Right lung (tissue), 2 donors: ENCODE measurements at regions not wholly inside any gene's neighbourhood (a gene's known extent, or its start where the extent isn't known, plus 50 kb on each side); places are given as distances from the start of the nearest gene placed in this dataset.

ENCODE experiments used
- DNase-seq, 2 donors: peaks; one replicate each; pipeline ENCODE4 v3.0.0-alpha.2; 2013

DNA sequence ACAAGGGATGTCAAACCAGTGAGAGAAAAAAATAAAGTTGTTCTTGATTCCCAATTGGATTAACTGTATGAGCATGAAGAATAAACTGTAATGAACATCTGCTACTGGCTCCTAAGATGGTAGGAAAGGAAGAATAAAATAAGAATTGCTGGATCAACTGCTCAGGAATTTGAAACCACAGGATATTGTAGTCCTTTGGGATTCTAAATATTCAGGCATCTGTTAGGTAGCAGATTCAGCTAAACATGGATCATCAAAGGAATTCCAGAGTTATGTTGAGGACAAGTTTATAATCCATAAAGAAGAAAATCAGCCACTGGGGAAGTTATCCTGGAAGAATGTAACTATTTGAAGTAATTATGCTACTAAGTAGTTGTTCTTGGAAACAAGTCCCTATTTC is 65.8 kb downstream of the ISL1 start:
- DNase-seq = no peak

GRCh38 chr5:51452562-51452961 is 69.3 kb downstream of the ISL1 start:
- DNase-seq = no peak

DNA sequence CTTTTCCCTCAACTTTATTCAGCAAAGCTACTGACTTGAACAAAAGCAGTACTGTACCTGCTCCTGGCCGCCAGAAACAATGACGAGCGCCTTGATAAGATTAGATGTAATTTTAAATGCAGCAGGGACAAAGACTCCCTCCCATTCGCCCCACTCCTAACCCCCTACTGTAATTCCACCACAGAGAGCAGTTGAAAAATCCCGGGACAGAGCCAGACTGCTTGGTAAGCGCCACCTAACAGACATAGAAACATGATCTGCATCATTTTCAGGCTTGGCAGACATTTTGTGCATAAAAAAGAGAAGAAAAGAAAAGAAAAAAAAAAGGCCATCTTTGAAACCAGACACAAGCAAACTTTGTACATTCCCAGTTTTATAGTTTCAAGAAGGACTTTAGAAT is 81.9 kb downstream of the ISL1 start:
- DNase-seq = no peak

DNA sequence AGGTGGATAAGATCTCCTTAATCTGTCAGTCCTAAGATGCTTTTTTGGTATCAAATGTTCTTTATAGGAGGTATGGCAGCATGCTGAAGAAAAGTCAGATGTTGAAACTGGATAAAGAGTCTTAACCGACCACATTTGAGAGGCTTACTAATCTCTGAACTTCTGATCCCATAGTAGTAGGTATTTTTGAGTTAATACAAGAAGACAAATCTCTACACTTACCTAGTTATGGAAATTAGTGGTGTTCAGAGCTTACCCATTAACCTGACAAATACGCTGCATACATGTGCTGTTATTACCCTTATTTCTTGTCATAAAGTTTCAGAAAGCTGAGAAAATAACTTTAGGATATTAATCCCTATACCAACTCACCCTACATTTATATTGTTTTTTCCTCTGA is 83.0 kb downstream of the ISL1 start:
- DNase-seq = no peak

GRCh38 chr5:51468196-51468595 is 84.9 kb downstream of the ISL1 start:
- no peak for DNase-seq

DNA sequence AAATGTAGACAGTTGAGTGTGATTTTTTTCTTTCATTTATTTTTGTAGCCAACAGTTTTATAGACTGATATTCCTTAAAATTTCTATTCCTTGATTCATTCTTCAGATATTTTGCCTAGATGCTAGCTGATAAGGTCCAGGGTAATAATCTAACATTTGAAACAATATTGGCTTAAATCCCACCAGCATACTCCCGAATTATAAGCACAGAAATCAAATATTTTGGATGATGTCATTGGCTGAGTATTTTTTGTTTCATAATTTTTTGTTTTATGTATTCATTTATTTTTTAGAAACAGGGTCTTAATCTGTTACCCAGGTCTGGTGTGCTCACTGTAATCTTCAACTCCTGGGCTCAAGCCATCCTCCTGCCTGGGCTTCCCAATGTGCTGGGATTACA is 88.4 kb downstream of the ISL1 start:
- DNase-seq = no peak

- DNase-seq = no peak
Observed at GRCh38 chr5:51472472-51472871, 89.2 kb downstream of the ISL1 start.

GRCh38 chr5:51475628-51476027 is 92.4 kb downstream of the ISL1 start:
- DNase-seq = no peak

DNA sequence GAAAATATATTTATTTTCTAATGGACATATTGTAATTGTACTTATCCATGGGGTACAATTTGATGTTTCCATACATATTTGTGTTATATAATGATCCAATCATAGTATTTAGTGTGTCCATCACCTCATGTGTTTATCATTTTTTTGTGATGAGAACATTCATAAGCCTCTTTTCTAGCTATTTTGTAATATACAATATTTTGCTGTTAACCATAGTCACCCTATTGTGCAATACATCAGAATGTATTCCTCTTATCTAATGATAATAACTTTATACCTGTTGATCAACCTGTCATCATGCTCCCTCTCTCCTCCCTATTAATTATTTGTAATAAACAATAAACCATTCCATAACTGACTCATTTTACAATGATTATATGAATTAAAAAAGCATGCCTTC is 93.2 kb downstream of the ISL1 start:
- DNase-seq = no peak

DNA sequence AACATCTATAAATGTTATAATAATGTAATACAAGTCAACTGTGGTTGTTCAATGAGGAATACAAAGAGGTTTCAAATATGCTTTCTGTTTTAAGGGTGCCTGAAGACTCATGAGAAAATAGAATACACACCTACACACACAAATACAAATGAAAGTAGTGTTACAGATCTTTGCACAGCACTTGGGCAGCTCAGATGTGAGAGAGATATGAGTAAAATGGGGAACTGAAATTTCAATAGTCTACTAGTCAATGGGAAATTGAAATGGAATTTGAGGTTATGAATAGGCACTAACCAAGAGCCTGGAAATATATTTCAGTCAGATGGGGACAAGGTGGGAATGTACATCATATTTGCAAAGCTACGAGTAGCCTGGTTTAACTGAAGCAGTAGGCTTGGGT is 96.6 kb downstream of the ISL1 start:
- DNase-seq = no peak

GRCh38 chr5:51484326-51484725 is 101.1 kb downstream of the ISL1 start:
- no peak for DNase-seq

- no peak for DNase-seq
Observed at GRCh38 chr5:51486158-51486557, 102.9 kb downstream of the ISL1 start.

GRCh38 chr5:51487952-51488351 is 104.7 kb downstream of the ISL1 start:
- DNase-seq = no peak

DNA sequence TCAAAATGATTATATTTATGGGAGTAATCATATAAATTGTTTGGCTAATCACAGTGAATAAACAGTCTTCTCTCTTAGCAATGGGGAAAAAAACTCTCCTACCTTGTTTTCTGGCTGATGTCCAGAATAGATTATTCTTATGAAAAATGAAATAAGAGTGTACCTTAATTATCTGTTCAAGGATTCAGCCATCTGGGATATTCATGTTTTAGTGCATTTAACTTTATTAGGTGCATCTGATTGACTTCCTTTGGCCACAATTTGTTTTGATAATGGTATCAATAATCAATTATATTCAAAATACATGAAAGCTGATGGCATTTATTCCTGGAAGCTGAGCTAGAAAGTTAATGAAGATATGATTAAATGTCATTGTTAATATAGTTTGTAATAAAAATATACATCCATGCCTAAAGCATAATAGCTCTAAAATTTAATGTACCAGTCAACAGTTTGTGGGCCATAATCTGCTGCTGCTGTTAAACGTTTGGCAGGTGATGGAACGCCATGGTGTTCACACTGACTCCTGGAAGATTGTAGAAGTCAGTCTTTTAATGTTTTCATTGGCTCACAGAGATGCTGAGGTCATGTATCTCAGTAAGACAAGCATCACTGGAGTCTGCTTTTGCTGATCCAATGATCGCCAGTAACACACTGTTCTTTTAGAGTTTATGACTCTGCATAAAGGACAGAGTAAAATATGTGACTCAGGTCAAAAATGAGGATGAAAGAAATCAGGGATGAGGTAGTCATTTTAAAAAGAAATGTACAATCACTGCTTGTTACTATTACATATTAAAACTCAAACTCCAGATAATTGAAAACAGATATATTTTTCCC is 105.8 kb downstream of the ISL1 start:
- DNase-seq = no peak

GRCh38 chr5:51494821-51495220 is 111.6 kb downstream of the ISL1 start:
- no peak for DNase-seq

- no peak for DNase-seq
Observed at GRCh38 chr5:51495672-51496071, 112.4 kb downstream of the ISL1 start.

- no peak for DNase-seq
Observed at GRCh38 chr5:51517838-51518237, 134.6 kb downstream of the ISL1 start.

DNA sequence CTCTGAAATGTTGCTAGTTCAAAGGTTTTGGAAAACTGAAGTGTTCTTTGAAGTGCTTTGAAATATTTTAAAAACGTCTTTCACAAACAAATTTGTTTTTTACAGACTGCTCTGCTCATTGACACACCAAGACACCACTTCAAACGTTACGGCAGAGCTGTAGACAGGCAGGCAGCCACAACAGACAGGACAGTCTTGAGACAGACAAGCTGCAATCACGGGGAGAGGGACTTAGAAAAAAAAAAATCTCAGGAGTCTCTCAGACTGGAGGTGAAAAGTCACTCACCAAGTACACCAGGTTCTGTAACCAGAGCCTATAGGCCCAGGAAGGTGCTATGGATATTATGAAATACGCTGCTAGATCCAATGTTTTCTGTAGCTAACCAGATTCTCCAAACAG is 135.4 kb downstream of the ISL1 start:
- DNase-seq = no peak

DNA sequence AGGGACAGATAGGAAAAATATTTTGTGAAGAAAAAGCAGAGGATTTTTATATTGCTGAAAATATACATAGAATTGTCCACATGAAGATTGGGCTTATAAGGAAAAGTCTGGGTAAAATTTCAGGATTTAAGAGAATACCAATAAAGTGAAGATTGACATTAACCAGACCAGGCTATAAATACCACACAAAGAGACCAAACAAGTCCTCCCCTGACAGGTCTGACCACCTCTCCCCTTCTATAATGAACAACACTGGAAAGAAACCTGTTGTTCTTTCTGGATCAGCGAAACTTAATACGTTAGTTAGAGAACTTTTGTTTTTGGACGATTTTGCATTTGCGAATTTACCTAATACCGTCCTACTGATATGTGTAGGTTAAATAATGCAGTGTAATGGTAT is 138.3 kb downstream of the ISL1 start:
- no peak for DNase-seq

DNA sequence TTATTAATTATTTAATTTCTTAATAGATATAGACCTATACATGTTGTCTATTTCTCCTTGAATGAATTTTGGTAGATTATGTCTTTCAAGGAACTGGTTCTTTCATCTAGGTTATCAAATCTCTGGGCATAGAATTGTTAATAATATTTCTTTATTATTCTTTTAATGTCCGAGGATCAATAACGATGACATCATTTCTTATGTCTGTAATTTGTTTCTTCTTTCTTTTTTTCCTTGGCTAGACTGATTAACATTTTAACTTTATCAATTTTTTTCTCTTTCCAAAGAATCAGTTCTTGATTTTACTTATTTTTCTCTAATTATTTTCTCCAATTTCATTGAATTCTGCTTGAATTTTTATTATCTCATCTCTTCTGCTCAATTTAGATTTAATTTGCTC is 156.0 kb downstream of the ISL1 start:
- no peak for DNase-seq

GRCh38 chr5:51544031-51544785 is 161.0 kb downstream of the ISL1 start:
- DNase-seq = peak; percentile 3 to 4

DNA sequence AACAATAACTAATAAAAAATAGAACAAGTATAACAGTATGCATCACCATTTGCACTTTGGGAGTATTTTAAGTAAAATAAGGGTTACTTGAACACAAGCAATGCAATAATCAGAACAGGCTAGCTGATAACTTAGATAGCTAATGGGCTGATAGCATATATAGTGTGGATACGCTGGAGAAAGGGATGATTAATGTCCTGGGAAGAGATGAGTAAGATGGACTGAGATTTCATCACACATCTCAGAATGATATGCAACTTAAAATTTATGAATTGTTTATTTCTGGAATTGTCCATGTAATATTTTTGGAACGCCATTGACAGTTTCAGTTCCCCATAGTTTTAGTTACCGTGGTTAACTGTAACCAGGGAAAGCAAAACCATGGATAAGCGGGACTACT is 173.6 kb downstream of the ISL1 start:
- no peak for DNase-seq

DNA sequence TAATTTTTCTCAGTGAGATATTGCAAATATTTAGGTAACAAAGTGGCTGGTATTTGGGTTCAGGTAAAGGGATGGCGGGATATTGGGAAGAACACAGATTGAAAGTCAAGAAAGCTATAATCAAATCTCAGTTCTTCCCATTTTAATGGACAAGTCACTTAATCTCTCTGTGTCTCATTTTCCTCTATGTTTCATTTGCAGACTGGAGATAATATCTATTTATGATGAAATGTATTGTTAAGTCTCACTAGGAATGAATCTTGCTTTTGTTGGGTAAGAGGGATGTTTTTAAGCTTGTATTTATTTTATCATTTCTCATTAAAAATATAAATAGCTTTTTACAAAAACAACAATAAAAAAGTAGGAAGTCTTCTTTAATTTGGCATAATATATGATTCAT is 175.4 kb downstream of the ISL1 start:
- DNase-seq = no peak

DNA sequence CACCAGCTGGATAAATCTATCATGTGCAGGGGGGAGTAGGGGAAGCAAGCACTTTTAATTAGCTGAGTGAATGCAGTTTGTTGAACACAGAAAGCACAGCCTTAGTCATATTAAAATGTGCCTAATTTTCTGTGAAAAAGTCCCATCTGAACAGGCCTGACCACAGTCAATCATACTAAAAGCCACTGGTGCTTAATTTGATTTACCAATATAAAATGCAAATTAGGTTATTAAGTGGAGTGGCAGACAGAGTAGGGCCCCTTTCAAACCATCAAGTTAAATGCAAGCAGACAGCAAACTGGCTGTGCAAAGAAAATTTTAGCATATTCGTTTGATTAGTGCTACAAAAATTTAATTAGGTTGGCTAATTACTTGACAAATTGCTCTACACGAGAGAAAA is 176.1 kb downstream of the ISL1 start:
- no peak for DNase-seq
